ENCODE measurements at regions not wholly inside any gene's neighbourhood (a gene's known extent, or its start where the extent isn't known, plus 50 kb on each side); places are given as distances from the start of the nearest gene placed in this dataset.
"Not testable (repeated sequence)": the region's sequence is repeated elsewhere in the genome, so short reads cannot be mapped to it uniquely, and the experiment has no call there.

DNA sequence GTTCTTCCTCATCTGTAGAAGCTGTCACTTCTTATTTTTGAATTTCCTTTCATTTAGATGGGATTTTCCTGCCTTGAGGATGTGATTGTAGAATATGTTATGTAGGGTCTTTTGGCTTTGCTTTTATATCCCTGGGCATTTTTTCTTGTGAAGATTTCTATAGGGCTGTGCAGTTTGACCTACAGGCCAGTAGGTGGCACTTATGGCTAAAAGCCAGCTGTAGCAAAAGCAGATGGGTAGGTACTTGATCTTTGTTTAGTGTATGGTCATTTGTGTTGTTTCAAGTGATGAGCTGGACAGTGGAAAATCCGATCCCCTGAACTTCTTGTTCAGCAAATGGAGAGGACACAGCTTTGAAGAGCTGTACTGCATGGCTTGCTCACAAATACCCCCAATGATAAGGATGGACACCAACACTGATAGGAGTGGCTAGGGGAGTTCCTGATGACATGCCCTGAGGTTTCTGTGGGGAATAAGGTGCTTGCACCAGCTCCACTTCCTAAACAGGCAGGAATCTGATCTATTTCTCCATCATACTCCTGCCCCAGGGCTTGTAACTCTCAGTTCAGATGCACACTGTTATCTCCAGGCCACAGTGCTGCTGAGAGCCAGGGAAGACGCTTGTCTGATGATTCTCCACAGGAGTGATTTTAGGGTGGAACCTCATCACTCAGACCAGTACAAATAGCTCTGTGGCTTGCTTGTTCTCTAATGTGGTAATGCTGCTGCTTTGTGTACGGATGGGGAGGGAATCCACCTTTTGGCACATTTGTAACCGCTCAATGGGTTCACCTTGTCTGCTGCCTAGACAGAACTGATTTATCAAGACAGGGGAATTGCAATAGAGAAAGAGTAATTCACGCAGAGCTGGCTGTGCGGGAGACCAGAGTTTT lies 417.1 kb upstream of the MAGEB16 start:
- in situ Hi-C loops (cut with HindIII; ENCODE audit: low pct_ligation_motif_present, low pct_unique_long_range_greater_than_20kb, low sequenced_read_pairs), result no loop called here
- peak; percentile 29 for DNase-seq

DNA sequence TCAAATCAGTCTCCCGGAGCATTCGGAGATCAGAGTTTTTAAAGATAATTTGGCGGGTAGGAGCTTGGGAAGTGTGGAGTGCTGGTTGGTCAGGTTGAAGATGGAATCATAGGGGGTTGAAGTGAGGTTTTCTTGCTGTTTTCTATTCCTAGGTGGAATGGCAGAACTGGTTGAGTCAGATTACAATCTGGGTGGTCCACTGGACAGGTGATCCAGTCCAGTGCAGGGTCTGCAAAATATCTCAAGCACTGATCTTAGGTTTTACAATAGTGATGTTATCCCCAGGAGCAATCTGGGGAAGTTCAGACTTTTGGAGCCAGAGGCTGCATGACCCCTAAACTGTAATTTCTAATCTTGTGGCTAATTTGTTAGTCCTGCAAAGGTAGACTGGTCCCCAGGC lies 416.4 kb upstream of the MAGEB16 start:
- DNase-seq; in situ Hi-C loops (cut with HindIII; ENCODE audit: low pct_ligation_motif_present, low pct_unique_long_range_greater_than_20kb, low sequenced_read_pairs): not testable (repeated sequence)

DNA sequence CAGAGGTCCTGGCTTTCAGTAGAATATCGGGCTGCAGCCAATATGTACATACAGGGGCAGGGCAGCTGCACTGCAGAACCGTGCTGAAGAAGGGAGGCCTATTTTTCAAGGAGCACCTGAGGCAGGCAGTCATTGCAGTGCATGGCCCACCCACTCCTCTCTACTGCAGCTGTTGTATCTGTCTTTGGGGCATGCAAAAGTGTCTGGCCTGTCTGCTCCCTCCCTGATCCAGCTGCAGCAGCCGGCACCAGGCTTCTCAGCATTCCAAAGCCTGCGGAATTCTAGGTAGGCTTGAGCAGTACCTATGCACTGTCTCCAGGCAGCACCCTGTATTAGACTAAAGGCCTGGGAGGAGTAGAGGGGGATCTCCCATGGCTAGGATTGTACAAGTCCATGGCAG lies 415.2 kb upstream of the MAGEB16 start:
- no peak for DNase-seq

DNA sequence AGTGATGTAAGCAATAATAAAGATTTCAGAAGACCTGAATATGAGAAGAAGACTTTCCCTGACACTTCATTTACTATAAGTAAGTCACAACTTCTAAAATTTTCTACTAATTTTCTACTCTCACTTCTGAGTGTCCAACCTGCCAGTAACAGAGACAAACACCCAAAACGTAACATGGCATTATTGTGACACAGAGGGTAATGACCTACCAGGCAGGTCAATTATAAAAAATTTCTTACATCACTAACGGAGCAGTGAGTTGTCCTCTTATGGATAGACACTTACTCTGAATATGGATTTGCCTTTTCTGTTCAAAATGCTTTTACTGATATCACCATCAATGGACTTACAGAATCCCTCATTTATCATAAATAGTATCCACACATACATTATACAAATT lies 405.9 kb upstream of the MAGEB16 start:
- in situ Hi-C loops (cut with HindIII; ENCODE audit: low pct_ligation_motif_present, low pct_unique_long_range_greater_than_20kb, low sequenced_read_pairs), result no loop called here
- DNase-seq, result no peak

More for the DNA sequence above, 415.2 kb upstream of the MAGEB16 start:
- in situ Hi-C loops (cut with HindIII; ENCODE audit: low pct_ligation_motif_present, low pct_unique_long_range_greater_than_20kb, low sequenced_read_pairs), result no loop called here

DNA sequence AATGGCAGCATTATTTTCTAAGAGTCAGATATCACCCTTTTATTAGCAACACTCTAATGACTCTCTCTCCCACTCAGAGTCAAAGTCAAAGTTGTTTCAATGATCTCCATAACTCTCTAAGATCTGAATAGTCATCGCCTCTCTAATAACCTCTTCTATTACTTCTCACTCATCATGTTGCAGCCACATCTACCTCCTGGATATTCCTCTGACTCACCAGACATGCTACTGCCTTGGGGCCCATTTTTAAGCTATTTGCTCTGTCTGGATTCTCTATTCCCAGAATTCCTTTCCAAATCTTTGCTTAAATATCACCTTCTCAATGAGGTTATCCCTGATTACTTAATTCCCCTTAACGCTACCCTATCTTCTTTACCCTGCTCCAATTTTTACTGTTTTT lies 391.8 kb upstream of the MAGEB16 start:
- in situ Hi-C loops (cut with HindIII; ENCODE audit: low pct_ligation_motif_present, low pct_unique_long_range_greater_than_20kb, low sequenced_read_pairs), result no loop called here
- DNase-seq, result no peak

DNA sequence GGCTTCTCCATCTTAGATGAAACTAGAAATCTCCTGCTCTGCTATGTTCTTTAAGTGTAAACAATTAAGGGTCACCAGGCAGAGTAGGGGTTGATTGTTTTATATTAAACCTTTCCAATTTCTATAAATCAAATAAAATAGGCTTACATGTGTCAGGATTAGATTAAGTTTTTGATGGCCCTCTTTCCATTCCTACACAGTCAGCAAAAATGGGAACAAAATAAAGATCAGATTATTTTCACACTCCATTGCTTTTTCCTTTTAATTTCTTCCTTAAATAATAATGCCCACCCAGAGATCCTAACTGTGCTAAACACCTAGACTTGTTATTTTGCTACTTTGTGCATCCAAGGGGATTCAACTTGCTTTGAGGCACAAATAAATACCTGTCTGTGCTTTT lies 381.4 kb upstream of the MAGEB16 start:
- in situ Hi-C loops (cut with HindIII; ENCODE audit: low pct_ligation_motif_present, low pct_unique_long_range_greater_than_20kb, low sequenced_read_pairs), result no loop called here
- DNase-seq, result no peak

DNA sequence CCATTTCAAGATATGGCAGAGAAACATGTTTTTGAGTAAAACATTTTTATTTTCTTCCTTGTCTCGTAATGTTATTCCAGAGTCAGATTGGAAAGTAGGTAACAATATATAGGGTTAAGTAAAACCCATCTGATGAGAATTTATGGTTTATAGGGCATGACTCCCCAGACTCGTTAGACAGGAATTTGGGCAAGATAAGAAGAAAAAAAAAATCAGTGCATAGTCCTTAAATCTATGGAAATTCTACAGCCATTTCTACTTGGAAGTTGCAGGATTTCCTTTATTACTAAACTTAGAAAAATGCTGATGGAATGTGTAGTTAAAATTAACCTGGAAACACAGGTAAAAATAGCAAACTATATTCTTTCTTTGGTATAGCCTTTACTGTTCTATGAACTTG lies 366.1 kb upstream of the MAGEB16 start:
- DNase-seq, result no peak
- in situ Hi-C loops (cut with HindIII; ENCODE audit: low pct_ligation_motif_present, low pct_unique_long_range_greater_than_20kb, low sequenced_read_pairs), result no loop called here

DNA sequence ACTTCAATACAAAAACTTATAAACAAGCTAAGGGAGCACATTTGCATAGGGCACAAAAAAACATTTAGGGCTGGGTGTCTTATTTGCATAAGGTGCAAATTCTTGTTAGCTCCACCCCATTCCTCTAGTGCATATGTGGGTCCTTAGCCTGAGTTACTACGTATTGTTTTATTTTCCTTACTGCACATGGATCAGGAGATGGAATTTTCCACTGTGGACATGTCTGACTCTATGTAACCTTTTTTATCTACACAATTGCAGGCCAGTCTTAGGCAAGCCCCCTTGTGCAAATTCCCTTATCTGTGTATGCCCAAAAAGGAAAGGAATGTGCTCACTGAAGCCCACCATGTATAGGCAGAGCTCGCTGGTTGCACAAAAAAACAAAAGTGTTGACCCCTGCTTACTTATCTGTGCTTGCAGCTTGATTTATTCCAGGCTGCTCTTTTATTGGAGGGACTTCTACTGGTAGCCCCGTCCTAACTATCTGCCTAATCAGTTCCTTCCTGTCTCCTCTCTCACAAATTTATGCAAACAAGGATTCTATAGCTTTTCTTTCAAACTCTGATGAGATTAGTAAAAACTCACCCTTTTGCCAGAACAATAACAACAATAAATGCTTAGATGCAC lies 359.0 kb upstream of the MAGEB16 start:
- DNase-seq, result no peak
- in situ Hi-C loops (cut with HindIII; ENCODE audit: low pct_ligation_motif_present, low pct_unique_long_range_greater_than_20kb, low sequenced_read_pairs), result no loop called here

DNA sequence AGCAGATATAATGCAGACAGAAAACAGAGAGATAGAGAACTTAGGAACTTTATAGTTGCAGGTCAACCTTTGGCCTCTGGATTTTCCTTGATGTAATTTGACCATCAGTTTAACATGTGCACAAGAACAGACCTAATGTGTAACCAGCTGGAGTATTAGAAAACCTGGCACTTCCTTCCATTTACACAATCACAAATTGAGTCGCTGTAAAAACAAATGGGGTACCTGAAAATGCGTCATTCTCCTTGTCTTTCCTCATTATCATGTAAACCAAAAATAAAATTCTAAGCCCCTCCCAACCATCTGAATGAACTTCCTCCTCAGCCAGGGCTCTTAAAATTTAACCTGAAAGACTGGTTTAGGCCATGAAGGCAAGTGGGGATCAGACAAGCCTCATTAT lies 358.4 kb upstream of the MAGEB16 start:
- DNase-seq, result no peak
- in situ Hi-C loops (cut with HindIII; ENCODE audit: low pct_ligation_motif_present, low pct_unique_long_range_greater_than_20kb, low sequenced_read_pairs), result no loop called here

DNA sequence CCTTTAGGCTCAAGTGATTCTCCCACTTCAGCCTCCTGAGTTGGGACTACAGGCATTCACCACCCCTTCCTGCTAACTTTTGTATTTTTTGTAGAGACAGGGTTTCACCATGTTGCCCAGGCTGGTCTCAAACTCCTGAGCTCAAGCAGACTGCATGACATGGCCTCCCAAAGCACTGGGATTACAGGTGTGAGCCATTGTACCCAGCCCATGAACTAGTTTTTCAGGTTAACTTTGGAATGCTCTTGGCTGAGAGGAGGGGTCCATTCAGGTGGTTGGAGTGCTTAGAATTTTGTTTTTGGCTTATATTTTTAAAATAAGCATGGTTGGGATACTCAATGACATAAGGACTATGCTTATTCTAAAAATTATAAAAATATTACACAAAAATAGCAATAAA lies 355.7 kb upstream of the MAGEB16 start:
- in situ Hi-C loops (cut with HindIII; ENCODE audit: low pct_ligation_motif_present, low pct_unique_long_range_greater_than_20kb, low sequenced_read_pairs), result no loop called here

DNA sequence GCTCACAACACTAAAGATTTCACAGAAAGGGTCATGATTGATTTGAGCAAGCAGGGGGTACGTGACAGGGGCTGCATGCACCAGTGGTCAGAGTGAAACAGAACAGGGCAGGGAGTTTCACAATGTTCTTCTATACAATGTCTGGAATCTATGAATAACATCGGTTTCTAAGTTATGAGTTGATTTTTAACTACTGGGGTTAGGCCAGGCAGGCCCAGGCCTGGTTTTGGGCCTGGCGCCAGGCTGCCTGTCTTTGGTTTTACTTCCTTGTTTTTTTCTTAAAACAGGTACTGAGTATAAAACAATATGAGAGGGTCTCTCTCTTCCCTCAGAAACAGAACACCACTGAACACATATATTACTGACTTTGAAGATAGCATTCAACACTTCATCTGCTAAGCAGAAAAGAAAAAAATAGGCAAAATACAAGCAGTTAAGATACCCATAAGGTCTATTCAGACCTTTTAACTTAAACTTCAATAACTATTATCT lies 355.0 kb upstream of the MAGEB16 start:
- in situ Hi-C loops (cut with HindIII; ENCODE audit: low pct_ligation_motif_present, low pct_unique_long_range_greater_than_20kb, low sequenced_read_pairs), result not testable (repeated sequence)
- DNase-seq, result peak; percentile 24

More for the DNA sequence above, 355.7 kb upstream of the MAGEB16 start:
- DNase-seq, result no peak

DNA sequence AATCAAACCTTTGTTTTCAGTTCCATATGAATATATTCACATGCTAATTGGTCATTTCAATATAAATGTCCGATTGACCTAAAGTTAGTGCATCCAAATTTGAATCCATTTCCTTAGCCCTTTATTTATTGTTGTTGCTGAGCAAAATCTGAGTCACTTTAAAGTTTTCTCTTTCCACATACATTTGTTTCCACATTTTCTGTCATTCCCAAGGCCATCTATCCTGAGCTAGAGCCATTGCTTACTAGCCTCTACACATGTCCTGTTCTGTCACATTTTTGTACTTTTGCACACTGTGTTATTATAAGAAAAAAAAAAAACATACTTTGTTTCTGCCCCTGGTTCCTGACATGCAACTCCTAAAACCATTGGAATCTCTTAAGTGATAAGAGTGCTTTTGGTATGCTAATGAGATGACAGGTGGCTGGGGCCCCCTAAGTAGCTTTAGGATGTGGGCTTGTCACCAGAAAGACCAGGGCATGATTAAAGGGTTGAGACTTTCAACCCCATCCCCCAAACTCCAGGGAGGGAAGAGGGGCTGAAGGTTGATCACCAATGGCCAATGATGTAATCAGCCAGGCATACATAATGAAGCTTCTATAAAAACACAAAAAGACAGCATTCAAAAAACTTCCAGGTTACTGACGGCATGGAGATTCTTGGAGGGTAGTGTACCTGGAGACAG lies 353.3 kb upstream of the MAGEB16 start:
- no peak for DNase-seq
- in situ Hi-C loops (cut with HindIII; ENCODE audit: low pct_ligation_motif_present, low pct_unique_long_range_greater_than_20kb, low sequenced_read_pairs), result no loop called here

DNA sequence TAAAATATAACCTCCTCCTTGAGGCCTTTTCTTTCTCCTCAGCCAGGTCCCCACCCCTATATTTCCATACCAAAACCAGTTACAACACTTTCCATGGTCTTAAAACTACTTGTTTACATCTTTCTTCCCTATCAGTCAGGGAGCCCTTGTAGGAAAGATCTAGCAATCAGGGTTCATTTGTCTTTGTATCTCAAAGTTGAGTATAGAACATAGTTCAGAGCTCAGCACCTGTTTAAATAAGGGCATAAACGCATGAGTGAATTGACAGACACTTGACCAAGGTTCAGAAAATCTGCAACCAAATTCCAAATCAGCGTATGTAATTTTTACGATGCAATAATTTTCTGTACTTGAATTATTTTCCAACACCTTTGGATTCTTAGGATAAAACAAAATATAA lies 352.2 kb upstream of the MAGEB16 start:
- DNase-seq, result no peak
- in situ Hi-C loops (cut with HindIII; ENCODE audit: low pct_ligation_motif_present, low pct_unique_long_range_greater_than_20kb, low sequenced_read_pairs), result no loop called here

DNA sequence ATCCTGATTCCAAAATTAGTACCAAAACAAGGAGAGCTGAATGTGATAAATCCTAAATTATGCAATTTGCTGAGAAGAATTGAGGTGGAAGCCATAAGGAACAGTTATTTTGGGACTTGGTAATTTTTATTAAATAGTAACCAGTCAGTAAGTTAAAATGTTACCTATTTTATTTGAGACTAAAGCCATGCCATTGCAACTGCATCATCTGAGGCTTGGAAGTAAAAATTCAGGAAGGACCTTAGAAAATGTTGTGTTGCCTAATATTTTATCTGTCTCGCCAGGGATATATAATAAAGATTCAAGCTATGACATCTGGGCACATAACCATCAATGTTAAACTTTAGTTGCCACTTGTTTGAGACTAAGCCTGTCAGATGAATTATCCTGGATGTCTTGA lies 341.3 kb upstream of the MAGEB16 start:
- peak; percentile 23 for DNase-seq
- in situ Hi-C loops (cut with HindIII; ENCODE audit: low pct_ligation_motif_present, low pct_unique_long_range_greater_than_20kb, low sequenced_read_pairs), result no loop called here

DNA sequence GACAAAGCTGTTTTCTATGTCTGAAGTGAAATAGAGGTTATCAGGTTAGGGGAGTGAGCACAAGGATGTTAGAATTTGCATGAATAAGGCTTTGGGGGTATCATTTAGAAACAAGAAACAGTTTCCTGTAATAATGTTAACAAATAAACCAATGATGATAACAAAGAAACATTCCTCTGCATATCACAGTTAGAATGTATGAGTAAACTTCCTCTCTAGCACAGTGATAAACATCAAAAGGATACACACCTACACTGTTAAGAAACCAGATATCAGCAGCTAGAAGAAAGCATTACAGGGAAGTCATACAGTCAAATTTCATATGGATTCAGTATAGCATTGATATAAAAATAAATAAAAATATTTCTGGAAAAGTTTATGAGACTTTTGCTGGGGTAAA lies 340.0 kb upstream of the MAGEB16 start:
- DNase-seq, result no peak
- in situ Hi-C loops (cut with HindIII; ENCODE audit: low pct_ligation_motif_present, low pct_unique_long_range_greater_than_20kb, low sequenced_read_pairs), result no loop called here

DNA sequence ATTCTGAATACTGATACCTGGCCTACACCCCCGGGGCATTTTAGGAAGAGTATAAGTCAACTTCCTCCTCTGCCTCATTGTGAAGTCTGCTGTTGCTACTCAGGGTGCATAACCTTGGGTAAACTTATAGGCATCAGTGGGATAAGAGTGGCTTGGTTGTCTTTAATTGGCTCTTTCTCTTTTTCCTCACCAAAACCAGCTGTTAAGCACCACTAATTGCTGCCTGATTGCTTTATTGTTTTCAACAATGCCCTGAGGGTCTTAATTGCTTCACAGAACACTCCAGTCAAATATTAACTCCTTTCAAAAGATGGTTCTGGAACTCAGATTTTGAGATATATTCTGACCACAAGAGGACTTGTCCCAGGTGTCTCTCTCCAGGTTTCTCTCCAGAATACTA lies 337.0 kb upstream of the MAGEB16 start:
- DNase-seq, result no peak
- in situ Hi-C loops (cut with HindIII; ENCODE audit: low pct_ligation_motif_present, low pct_unique_long_range_greater_than_20kb, low sequenced_read_pairs), result no loop called here

DNA sequence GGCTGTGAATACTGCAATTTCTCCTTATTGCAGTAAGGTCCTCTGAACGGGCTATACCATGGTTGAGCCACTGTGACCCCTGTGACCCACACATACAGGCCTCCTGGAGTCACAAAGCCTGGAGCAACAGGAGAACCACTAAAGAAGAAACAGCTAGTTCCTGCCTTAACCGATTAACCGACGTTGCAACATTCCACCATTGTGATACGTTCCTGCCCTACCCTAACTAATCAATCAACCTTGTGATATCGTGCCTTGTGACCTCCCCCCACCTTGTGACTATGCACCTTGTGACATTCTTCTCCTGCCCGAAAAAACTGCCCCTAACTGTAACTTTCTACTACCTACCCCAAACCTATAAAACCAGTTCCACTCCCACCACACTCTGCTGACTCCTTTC lies 301.5 kb upstream of the MAGEB16 start:
- DNase-seq; in situ Hi-C loops (cut with HindIII; ENCODE audit: low pct_ligation_motif_present, low pct_unique_long_range_greater_than_20kb, low sequenced_read_pairs): not testable (repeated sequence)

DNA sequence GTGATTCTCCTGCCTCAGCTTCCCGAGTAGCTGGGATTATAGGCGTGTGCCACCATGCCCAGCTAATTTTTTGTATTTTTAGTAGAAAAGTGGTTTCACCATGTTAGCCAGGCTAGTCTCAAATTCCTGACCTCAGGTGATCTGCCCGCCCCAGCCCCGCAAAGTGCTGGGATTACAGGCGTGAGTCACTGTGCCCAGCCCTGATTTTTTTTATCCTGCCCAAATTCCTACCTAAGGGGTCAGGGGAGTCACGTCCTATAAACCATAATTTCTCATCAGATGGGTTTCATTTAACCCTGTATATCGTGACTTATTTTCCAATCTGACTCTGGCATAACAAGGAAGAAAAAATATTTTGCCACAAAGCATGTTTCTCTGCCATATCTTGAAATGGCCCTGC lies 300.7 kb upstream of the MAGEB16 start:
- in situ Hi-C loops (cut with HindIII; ENCODE audit: low pct_ligation_motif_present, low pct_unique_long_range_greater_than_20kb, low sequenced_read_pairs); DNase-seq: not testable (repeated sequence)

DNA sequence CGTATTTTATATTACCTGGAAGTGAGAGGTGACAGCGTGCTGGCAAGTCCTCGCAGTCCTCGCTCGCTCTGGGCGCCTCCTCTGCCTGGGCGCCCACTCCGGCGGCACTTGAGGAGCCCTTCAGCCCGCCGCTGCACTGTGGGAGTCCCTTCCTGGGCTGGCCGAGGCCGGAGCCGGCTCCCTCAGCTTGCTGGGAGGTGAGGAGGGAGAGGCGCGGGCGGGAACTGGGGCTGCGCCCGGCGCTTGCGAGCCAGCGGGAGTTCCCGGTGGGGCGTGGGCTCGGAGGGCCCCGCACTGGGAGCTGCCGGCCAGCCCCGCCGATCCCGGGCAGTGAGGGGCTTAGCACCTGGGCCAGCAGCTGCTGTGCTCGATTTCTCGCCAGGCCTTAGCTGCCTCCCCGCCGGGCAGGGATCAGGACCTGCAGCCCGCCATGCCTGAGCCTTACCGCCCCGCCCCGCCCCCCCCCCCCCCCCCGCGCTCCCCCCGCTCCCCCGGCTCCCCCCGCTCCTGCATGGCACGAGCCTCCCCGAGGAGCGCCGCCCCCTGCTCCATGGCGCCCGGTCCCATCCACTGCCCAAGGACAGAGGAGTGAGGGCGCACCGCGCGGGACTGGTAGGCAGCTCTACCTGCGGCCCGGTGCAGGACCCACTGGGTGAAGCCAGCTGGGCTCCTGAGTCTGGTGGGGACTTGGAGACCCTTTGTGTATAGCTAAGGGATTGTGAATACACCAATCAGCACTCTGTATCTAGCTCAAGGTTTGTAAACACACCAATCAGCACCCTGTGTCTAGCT lies 298.9 kb upstream of the MAGEB16 start:
- in situ Hi-C loops (cut with HindIII; ENCODE audit: low pct_ligation_motif_present, low pct_unique_long_range_greater_than_20kb, low sequenced_read_pairs), result no loop called here
- no peak for DNase-seq
